Panc1 (cell line): ENCODE measurements at regions not wholly inside any gene's neighbourhood (a gene's known extent, or its start where the extent isn't known, plus 50 kb on each side); places are given as distances from the start of the nearest gene placed in this dataset.

Source experiments
- POLR2AphosphoS5 ChIP-seq: IDR thresholded peaks from 2 replicates; pipeline ENCODE4 v1.6.1; 2012; ENCODE audit warnings: mild to moderate bottlenecking, low read depth, low read length, moderate library complexity
- TF ChIP-seq, protein P1 (sequence below): fragments of 450-650 bp; IDR thresholded peaks from 2 replicates; pipeline ENCODE4 v1.5.1; 2017; ENCODE audit warnings: mild to moderate bottlenecking
- TF ChIP-seq, protein P2 (sequence below), 2 experiments: IDR thresholded peaks; 2 replicates each; pipeline ENCODE4 v1.6.1; 2011 to 2012; ENCODE audit warnings: low read depth in 2 of 2, control low read depth in 1 of 2, low read length in 1 of 2, mild to moderate bottlenecking in 1 of 2, moderate library complexity in 1 of 2; ENCODE audit not compliant: insufficient read depth in 1 of 2

DNA sequence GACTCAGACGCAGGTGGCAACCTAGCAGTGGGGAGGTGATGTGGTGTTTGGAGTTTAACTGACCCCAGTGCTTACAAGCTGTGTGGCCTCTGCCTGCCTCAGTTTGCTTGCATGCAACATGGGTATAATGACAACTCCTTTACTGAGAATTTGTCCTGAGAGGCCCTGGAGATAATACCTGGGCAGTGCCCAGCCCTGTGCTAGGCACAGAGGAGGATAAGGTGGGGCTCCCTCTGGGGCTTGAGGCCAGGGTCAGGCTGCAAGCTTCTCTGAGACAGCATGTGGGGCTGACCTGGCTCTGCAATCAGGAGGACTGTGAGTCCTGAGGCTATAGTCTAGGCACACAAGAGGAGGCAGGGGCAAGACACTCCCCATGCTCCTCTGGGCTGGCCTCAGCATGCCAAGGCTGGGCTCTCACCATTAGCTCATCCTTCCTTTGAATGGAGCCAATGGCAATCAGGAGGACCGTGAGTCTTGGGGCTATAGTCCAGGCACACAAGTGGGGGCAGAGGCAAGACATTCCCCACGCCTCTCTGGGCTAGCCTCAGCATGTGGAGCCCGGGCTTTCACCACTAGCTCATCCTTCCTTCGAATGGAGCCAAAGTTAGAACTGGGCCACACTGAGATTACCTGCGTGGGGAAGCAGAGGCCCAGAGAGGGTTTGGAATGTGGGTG is 147.9 kb downstream of the RPS24 start:
- no peak for TF ChIP-seq POLR2AphosphoS5
- TF ChIP-seq, protein P1, sequence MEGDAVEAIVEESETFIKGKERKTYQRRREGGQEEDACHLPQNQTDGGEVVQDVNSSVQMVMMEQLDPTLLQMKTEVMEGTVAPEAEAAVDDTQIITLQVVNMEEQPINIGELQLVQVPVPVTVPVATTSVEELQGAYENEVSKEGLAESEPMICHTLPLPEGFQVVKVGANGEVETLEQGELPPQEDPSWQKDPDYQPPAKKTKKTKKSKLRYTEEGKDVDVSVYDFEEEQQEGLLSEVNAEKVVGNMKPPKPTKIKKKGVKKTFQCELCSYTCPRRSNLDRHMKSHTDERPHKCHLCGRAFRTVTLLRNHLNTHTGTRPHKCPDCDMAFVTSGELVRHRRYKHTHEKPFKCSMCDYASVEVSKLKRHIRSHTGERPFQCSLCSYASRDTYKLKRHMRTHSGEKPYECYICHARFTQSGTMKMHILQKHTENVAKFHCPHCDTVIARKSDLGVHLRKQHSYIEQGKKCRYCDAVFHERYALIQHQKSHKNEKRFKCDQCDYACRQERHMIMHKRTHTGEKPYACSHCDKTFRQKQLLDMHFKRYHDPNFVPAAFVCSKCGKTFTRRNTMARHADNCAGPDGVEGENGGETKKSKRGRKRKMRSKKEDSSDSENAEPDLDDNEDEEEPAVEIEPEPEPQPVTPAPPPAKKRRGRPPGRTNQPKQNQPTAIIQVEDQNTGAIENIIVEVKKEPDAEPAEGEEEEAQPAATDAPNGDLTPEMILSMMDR, result no peak
- TF ChIP-seq, protein P2, sequence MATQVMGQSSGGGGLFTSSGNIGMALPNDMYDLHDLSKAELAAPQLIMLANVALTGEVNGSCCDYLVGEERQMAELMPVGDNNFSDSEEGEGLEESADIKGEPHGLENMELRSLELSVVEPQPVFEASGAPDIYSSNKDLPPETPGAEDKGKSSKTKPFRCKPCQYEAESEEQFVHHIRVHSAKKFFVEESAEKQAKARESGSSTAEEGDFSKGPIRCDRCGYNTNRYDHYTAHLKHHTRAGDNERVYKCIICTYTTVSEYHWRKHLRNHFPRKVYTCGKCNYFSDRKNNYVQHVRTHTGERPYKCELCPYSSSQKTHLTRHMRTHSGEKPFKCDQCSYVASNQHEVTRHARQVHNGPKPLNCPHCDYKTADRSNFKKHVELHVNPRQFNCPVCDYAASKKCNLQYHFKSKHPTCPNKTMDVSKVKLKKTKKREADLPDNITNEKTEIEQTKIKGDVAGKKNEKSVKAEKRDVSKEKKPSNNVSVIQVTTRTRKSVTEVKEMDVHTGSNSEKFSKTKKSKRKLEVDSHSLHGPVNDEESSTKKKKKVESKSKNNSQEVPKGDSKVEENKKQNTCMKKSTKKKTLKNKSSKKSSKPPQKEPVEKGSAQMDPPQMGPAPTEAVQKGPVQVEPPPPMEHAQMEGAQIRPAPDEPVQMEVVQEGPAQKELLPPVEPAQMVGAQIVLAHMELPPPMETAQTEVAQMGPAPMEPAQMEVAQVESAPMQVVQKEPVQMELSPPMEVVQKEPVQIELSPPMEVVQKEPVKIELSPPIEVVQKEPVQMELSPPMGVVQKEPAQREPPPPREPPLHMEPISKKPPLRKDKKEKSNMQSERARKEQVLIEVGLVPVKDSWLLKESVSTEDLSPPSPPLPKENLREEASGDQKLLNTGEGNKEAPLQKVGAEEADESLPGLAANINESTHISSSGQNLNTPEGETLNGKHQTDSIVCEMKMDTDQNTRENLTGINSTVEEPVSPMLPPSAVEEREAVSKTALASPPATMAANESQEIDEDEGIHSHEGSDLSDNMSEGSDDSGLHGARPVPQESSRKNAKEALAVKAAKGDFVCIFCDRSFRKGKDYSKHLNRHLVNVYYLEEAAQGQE (IDR thresholded peaks at IDR 0.05; ENCODE audit: insufficient read depth in 1 of 2, low read depth in 2 of 2, low read length in 1 of 2), result no peak
